ENCODE measurements at regions not wholly inside any gene's neighbourhood (a gene's known extent, or its start where the extent isn't known, plus 50 kb on each side); places are given as distances from the start of the nearest gene placed in this dataset.

- POLR2A ChIA-PET (ENCODE audit: partially characterized antibody) = no interaction called here
- CTCF ChIA-PET (ENCODE audit: partially characterized antibody) = interaction anchor here (0.6 to 2.3 kb wide), 4 partner anchors 19 to 298 kb away, joined by 3 to 6 read pairs (median 4); no protein-coding TSS in a partner anchor
- WGBS, 2 experiments (ENCODE audit: extremely low coverage in 1 of 2, insufficient coverage in 1 of 2, insufficient read length in 1 of 2, insufficient replicate concordance in 2 of 2, low coverage in 1 of 2, low lambda C conversion rate in 2 of 2, missing lambda C conversion rate in 1 of 2) = 79% methylated on average over 7 of the region's 7 CpGs; no CpG with 5 or more reads in 1 of the 2 experiments
- TF ChIP-seq CHD2 (IDR thresholded peaks at IDR 0.05; ENCODE audit: low read length) (no peak), CEBPB (IDR thresholded peaks at IDR 0.05; ENCODE audit: low read depth, low read length) (no peak), RFX5 (IDR thresholded peaks at IDR 0.05; ENCODE audit: borderline replicate concordance, low read depth, low read length) (no peak), BRCA1 (IDR thresholded peaks at IDR 0.05; ENCODE audit: low read depth, low read length) (no peak), BCL11A (IDR thresholded peaks at IDR 0.05; ENCODE audit: low read depth in 2 of 2, low read length in 2 of 2) (no peak), GTF2F1 (IDR thresholded peaks at IDR 0.05; ENCODE audit: borderline replicate concordance, low read depth, low read length) (no peak), TAF7 (optimal IDR thresholded peaks at IDR 0.05; ENCODE audit: borderline replicate concordance, low read depth, low read length) (no peak), SP1 (IDR thresholded peaks at IDR 0.05; ENCODE audit: low read depth, low read length) (no peak), KDM5A (IDR thresholded peaks at IDR 0.05; ENCODE audit: low read length) (no peak), RXRA (IDR thresholded peaks at IDR 0.05; ENCODE audit: insufficient read depth, low read depth, low read length) (no peak), YY1 (IDR thresholded peaks at IDR 0.05; ENCODE audit: low read depth, low read length) (no peak)
- TF ChIP-seq, protein P1, sequence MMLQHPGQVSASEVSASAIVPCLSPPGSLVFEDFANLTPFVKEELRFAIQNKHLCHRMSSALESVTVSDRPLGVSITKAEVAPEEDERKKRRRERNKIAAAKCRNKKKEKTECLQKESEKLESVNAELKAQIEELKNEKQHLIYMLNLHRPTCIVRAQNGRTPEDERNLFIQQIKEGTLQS (IDR thresholded peaks at IDR 0.05; ENCODE audit: insufficient read depth, low read depth, low read length) = no peak
These were observed 247.1 kb upstream of the SRRM4 start for GRCh38 chr12:118734266-118734665.

More at GRCh38 chr12:118734266-118734665, 247.1 kb upstream of the SRRM4 start:
- H3K23ac ChIP-seq (ENCODE audit: insufficient read length) = no peak overlapping the region
- H3K4me3 ChIP-seq (ENCODE audit: extremely low read depth in 1 of 4, insufficient read depth in 2 of 4, low read depth in 3 of 4, low read length in 4 of 4) = no peak overlapping the region
- H3K4me2 ChIP-seq (ENCODE audit: insufficient read depth in 1 of 2, low read depth in 2 of 2, low read length in 2 of 2) = no peak overlapping the region
- no peaks in the 10 kb centered on the region for H3K79me2 ChIP-seq (ENCODE audit: control insufficient read depth in 1 of 2, insufficient read depth in 2 of 2, low read length in 2 of 2)
- no peak overlapping the region for H4K91ac ChIP-seq (replicated peaks; ENCODE audit: insufficient read length, low read length)
- H4K20me1 ChIP-seq (replicated peaks in 1 of 2; ENCODE audit: control insufficient read depth in 1 of 2, insufficient read depth in 2 of 2, low read length in 2 of 2) = no peaks in the 10 kb centered on the region
- H2BK120ac ChIP-seq (replicated peaks; ENCODE audit: low read depth, low read length) = no peak overlapping the region
- no peak overlapping the region for H2BK20ac ChIP-seq (ENCODE audit: low read length)
- no peak overlapping the region for H2AFZ ChIP-seq (ENCODE audit: low read length)
- no peak overlapping the region for H3K27ac ChIP-seq (ENCODE audit: low read depth, low read length)
- no peaks in the 10 kb centered on the region for H3K36me3 ChIP-seq (ENCODE audit: control insufficient read depth in 2 of 4, insufficient read depth in 4 of 4, low read length in 3 of 4)
- no peaks in the 10 kb centered on the region for H3K79me1 ChIP-seq (ENCODE audit: low read depth, low read length)
- H3K4ac ChIP-seq (replicated peaks; ENCODE audit: insufficient read length, low read depth, low read length) = no peak overlapping the region
- H4K5ac ChIP-seq (ENCODE audit: insufficient read length, low read depth, low read length) = no peak overlapping the region
- FAIRE-seq (no peak), DNase-seq (ENCODE audit: low read depth in 1 of 2, low spot score in 2 of 2) (no peak)
- H2BK15ac ChIP-seq (ENCODE audit: low read length) = no peak overlapping the region
- H4K8ac ChIP-seq (ENCODE audit: extremely low read depth, insufficient read depth, low read length) = no peak overlapping the region
- no peak overlapping the region for H3K14ac ChIP-seq (ENCODE audit: insufficient read length)
- H3K56ac ChIP-seq (replicated peaks; ENCODE audit: insufficient read length, low read depth, low read length) = no peak overlapping the region
- no peak overlapping the region for H3K9ac ChIP-seq (replicated peaks in 1 of 4; ENCODE audit: extremely low read depth in 1 of 4, low read depth in 3 of 4, low read length in 3 of 4)
- H3K23me2 ChIP-seq (ENCODE audit: low read depth, low read length) = no peaks in the 10 kb centered on the region
- H2BK5ac ChIP-seq (ENCODE audit: low read depth, low read length) = no peak overlapping the region
- no peak overlapping the region for H2AK5ac ChIP-seq (ENCODE audit: low read depth, low read length)
- H3K27me3 ChIP-seq (replicated peaks in 1 of 4; ENCODE audit: control insufficient read depth in 3 of 4, extremely low read depth in 1 of 4, insufficient read depth in 3 of 4, low read length in 3 of 4) = no peaks in the 10 kb centered on the region
- H3K9me3 ChIP-seq (ENCODE audit: insufficient read depth in 2 of 2, low read depth in 1 of 2, low read length in 1 of 2) = peaks cover 8 to 9% of the 10 kb centered on the region in 2 experiments; a peak in 1 of 4 replicates
- H2BK12ac ChIP-seq (ENCODE audit: low read depth, low read length) = no peak overlapping the region
- H3K4me1 ChIP-seq (replicated peaks in 1 of 4; ENCODE audit: control insufficient read depth in 3 of 4, insufficient read depth in 4 of 4, low read length in 3 of 4) = no peaks in the 10 kb centered on the region
- no peak overlapping the region for H3K18ac ChIP-seq (ENCODE audit: extremely low read depth, low read length)
